HepG2 (cell line): ENCODE measurements at regions not wholly inside any gene's neighbourhood (a gene's known extent, or its start where the extent isn't known, plus 50 kb on each side); places are given as distances from the start of the nearest gene placed in this dataset.

ENCODE experiments used
- CEBPG ChIP-seq: IDR thresholded peaks from 2 replicates; pipeline ENCODE4 v1.6.1; 2016
- EHMT2 ChIP-seq: fragments of 200-600 bp; sonication (generic); IDR thresholded peaks from 2 replicates; pipeline ENCODE4 v1.7.0; 2017; ENCODE audit warnings: antibody characterized with exemption, low read depth, low read length, borderline replicate concordance
- GLI4 ChIP-seq: sonication (generic); formaldehyde crosslinking; IDR thresholded peaks from 2 replicates; pipeline ENCODE4 v1.5.1; 2020; ENCODE audit warnings: missing genetic modification reagents, mild to moderate bottlenecking, moderate library complexity, borderline replicate concordance
- HNRNPH1 ChIP-seq: fragments of 200-400 bp; formaldehyde crosslinking; optimal IDR thresholded peaks from 2 replicates; pipeline ENCODE3; 2017; ENCODE audit warnings: mild to moderate bottlenecking, low read depth, low read length
- JUN ChIP-seq: sonication (generic); formaldehyde crosslinking; IDR thresholded peaks from 2 replicates; pipeline ENCODE4 v1.4.0; 2020; ENCODE audit warnings: mild to moderate bottlenecking, missing genetic modification reagents
- JUNB ChIP-seq: sonication (generic); formaldehyde crosslinking; IDR thresholded peaks from 2 replicates; pipeline ENCODE4 v1.8.0; 2022; ENCODE audit warnings: missing genetic modification reagents, mild to moderate bottlenecking, borderline replicate concordance
- MIER3 ChIP-seq: IDR thresholded peaks from 2 replicates; pipeline ENCODE4 v1.6.1; 2016; ENCODE audit warnings: missing compliant biosample characterization, borderline replicate concordance
- MLX ChIP-seq: IDR thresholded peaks from 2 replicates; pipeline ENCODE4 v1.6.1; 2016
- MLXIP ChIP-seq: sonication (generic); formaldehyde crosslinking; IDR thresholded peaks from 2 replicates; pipeline ENCODE4 v1.9.0; 2021; ENCODE audit warnings: missing genetic modification reagents, borderline replicate concordance
- ONECUT2 ChIP-seq: sonication (generic); formaldehyde crosslinking; IDR thresholded peaks from 2 replicates; pipeline ENCODE4 v1.4.0; 2020; ENCODE audit warnings: missing genetic modification reagents
- PHB2 ChIP-seq: fragments of 450-650 bp; IDR thresholded peaks from 2 replicates; pipeline ENCODE4 v1.6.1; 2018; ENCODE audit not compliant: partially characterized antibody
- POGZ ChIP-seq: sonication (generic); formaldehyde crosslinking; IDR thresholded peaks from 2 replicates; pipeline ENCODE4 v1.4.0; 2020; ENCODE audit warnings: mild to moderate bottlenecking, missing genetic modification reagents
- SNAPC5 ChIP-seq: sonication (generic); formaldehyde crosslinking; IDR thresholded peaks from 2 replicates; pipeline ENCODE4 v1.8.1; 2023; ENCODE audit warnings: mild to moderate bottlenecking, missing genetic modification reagents, borderline replicate concordance
- SOX5 ChIP-seq: IDR thresholded peaks from 2 replicates; pipeline ENCODE4 v1.6.1; 2016; ENCODE audit warnings: borderline replicate concordance
- SRSF1 ChIP-seq: fragments of 200-400 bp; formaldehyde crosslinking; optimal IDR thresholded peaks from 2 replicates; pipeline ENCODE3; 2017; ENCODE audit warnings: mild to moderate bottlenecking, low read depth, low read length, moderate library complexity
- ZNF224 ChIP-seq: sonication (generic); formaldehyde crosslinking; IDR thresholded peaks from 2 replicates; pipeline ENCODE4 v1.5.0; 2020; ENCODE audit warnings: mild to moderate bottlenecking, missing genetic modification reagents
- ZNF282 ChIP-seq: fragments of 450-650 bp; IDR thresholded peaks from 2 replicates; pipeline ENCODE4 v1.6.1; 2018; ENCODE audit not compliant: partially characterized antibody
- ZNF34 ChIP-seq: sonication (generic); formaldehyde crosslinking; IDR thresholded peaks from 2 replicates; pipeline ENCODE4 v1.4.0; 2020; ENCODE audit warnings: mild to moderate bottlenecking, missing genetic modification reagents, borderline replicate concordance
- ZNF430 ChIP-seq: sonication (generic); formaldehyde crosslinking; IDR thresholded peaks from 2 replicates; pipeline ENCODE4 v1.9.0; 2021; ENCODE audit warnings: mild to moderate bottlenecking, missing genetic modification reagents
- ZNF703 ChIP-seq: sonication (generic); formaldehyde crosslinking; IDR thresholded peaks from 2 replicates; pipeline ENCODE4 v1.5.1; 2020; ENCODE audit warnings: missing genetic modification reagents, mild to moderate bottlenecking, moderate library complexity, borderline replicate concordance
- TF ChIP-seq, protein P1 (sequence below): sonication (generic); formaldehyde crosslinking; IDR thresholded peaks from 2 replicates; pipeline ENCODE4 v1.5.0; 2020; ENCODE audit warnings: missing genetic modification reagents, mild to moderate bottlenecking, borderline replicate concordance
- TF ChIP-seq, protein P2 (sequence below): sonication (generic); formaldehyde crosslinking; conservative IDR thresholded peaks from 2 replicates; pipeline ENCODE4 v1.8.0; 2022; ENCODE audit warnings: low read depth, missing genetic modification reagents
- TF ChIP-seq, protein P3 (sequence below): sonication (generic); formaldehyde crosslinking; IDR thresholded peaks from 2 replicates; pipeline ENCODE4 v1.5.0; 2020; ENCODE audit warnings: missing genetic modification reagents

DNA sequence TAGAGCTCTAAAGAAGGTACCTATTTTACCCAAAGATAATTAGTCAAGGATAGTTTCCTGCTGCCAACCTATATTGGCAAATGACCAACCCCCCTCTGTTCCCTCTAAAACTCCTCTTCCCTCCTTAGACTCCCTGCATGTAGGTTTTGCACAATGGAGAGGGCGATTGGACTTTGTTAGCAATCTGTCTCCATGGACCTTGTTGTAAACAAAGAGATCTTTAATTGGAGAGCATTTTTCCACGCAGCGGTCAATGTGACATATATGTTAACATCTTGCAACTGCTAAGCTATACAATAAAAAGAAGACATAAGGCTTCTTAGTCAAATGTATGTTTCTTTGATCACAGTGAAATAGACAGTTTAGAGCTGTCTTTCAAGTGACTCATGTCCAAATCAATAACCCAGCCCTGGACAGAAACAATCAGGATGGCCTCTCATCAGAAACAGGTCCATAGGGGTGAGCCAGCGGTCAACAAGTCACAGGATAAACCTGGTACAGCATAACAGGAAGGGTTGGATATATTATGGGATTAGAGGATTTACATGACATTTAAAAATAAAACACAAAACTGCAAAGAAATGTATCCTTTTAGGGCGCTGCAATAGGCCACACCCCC lies 69.7 kb upstream of the UBL3 start (continued):
- TF ChIP-seq SOX5 (CRISPR knock-in tag) (peak; percentile 52; the same call in 1 of the 2 replicates), SRSF1 (no peak), ZNF703 (CRISPR knock-in tag) (no peak), PHB2 (no peak), ZNF34 (CRISPR knock-in tag) (no peak), ONECUT2 (CRISPR knock-in tag) (peak; percentile 64; the same call in 1 of the 2 replicates), HNRNPH1 (no peak), GLI4 (no peak), MLX (CRISPR knock-in tag) (0 out of 2 replicates have a peak, but pooled peaks have one; percentile 17), POGZ (CRISPR knock-in tag) (0 out of 2 replicates have a peak, but pooled peaks have one; percentile 34), JUNB (CRISPR knock-in tag) (peak; percentile 74; the same call in 1 of the 2 replicates), MLXIP (CRISPR knock-in tag) (no peak), MIER3 (no peak), ZNF224 (CRISPR knock-in tag) (no peak), ZNF430 (CRISPR knock-in tag) (no peak), CEBPG (CRISPR knock-in tag) (peak; percentile 8; the same call in 1 of the 2 replicates), EHMT2 (peak; percentile 48; the same call in 1 of the 2 replicates), JUN (CRISPR knock-in tag) (0 out of 2 replicates have a peak, but pooled peaks have one; percentile 29), SNAPC5 (no peak), ZNF282 (no peak)
- TF ChIP-seq, protein P1, sequence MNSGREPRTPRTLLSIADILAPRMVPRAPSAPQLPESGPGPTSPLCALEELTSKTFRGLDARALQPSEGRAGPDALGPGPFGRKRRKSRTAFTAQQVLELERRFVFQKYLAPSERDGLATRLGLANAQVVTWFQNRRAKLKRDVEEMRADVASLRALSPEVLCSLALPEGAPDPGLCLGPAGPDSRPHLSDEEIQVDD (CRISPR knock-in tag), result no peak
- TF ChIP-seq, protein P2, sequence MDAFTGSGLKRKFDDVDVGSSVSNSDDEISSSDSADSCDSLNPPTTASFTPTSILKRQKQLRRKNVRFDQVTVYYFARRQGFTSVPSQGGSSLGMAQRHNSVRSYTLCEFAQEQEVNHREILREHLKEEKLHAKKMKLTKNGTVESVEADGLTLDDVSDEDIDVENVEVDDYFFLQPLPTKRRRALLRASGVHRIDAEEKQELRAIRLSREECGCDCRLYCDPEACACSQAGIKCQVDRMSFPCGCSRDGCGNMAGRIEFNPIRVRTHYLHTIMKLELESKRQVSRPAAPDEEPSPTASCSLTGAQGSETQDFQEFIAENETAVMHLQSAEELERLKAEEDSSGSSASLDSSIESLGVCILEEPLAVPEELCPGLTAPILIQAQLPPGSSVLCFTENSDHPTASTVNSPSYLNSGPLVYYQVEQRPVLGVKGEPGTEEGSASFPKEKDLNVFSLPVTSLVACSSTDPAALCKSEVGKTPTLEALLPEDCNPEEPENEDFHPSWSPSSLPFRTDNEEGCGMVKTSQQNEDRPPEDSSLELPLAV (CRISPR knock-in tag), result no peak
- TF ChIP-seq, protein P3, sequence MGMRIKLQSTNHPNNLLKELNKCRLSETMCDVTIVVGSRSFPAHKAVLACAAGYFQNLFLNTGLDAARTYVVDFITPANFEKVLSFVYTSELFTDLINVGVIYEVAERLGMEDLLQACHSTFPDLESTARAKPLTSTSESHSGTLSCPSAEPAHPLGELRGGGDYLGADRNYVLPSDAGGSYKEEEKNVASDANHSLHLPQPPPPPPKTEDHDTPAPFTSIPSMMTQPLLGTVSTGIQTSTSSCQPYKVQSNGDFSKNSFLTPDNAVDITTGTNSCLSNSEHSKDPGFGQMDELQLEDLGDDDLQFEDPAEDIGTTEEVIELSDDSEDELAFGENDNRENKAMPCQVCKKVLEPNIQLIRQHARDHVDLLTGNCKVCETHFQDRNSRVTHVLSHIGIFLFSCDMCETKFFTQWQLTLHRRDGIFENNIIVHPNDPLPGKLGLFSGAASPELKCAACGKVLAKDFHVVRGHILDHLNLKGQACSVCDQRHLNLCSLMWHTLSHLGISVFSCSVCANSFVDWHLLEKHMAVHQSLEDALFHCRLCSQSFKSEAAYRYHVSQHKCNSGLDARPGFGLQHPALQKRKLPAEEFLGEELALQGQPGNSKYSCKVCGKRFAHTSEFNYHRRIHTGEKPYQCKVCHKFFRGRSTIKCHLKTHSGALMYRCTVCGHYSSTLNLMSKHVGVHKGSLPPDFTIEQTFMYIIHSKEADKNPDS, result no peak
